K562 (cell line): ENCODE measurements at regions not wholly inside any gene's neighbourhood (a gene's known extent, or its start where the extent isn't known, plus 50 kb on each side); places are given as distances from the start of the nearest gene placed in this dataset.
A peak's percentile ranks its signal among the peaks of the same experiment; 100 is the strongest.

Source experiments
- ADNP ChIP-seq: fragments of 200-800 bp; sonication (Bioruptor generic); IDR thresholded peaks from 2 replicates; pipeline ENCODE4 v1.6.1; 2016; ENCODE audit warnings: missing genetic modification characterization, missing compliant biosample characterization
- CXXC5 ChIP-seq: fragments of 250-450 bp; sonication (Bioruptor Pico); IDR thresholded peaks from 2 replicates; pipeline ENCODE4 v1.8.0; 2022; ENCODE audit warnings: inconsistent platforms, mild to moderate bottlenecking, moderate library complexity
- GATA2 ChIP-seq: sonication (generic); formaldehyde crosslinking; IDR thresholded peaks from 2 replicates; pipeline ENCODE4 v1.4.0; 2020; ENCODE audit warnings: mild to moderate bottlenecking, missing genetic modification reagents
- HMG20A ChIP-seq: fragments of 450-650 bp; formaldehyde crosslinking; conservative IDR thresholded peaks from 2 replicates; pipeline ENCODE4 v1.4.0; 2020; ENCODE audit warnings: mild to moderate bottlenecking, mixed read lengths
- L3MBTL2 ChIP-seq: fragments of 450-650 bp; IDR thresholded peaks from 2 replicates; pipeline ENCODE4 v1.6.1; 2016; ENCODE audit warnings: mild to moderate bottlenecking, moderate library complexity
- MECOM ChIP-seq: fragments of 250-450 bp; sonication (Bioruptor Pico); IDR thresholded peaks from 2 replicates; pipeline ENCODE4 v1.8.0; 2022; ENCODE audit warnings: inconsistent platforms
- MYNN ChIP-seq, 2 experiments: sonication (generic); formaldehyde crosslinking in 1 of 2; IDR thresholded peaks; 2 replicates each; pipeline versions ENCODE4 v1.5.0 to v1.6.1; 2016 to 2020; ENCODE audit warnings: antibody characterized with exemption in 1 of 2, missing genetic modification reagents in 1 of 2
- RFX7 ChIP-seq: fragments of 250-450 bp; sonication (Bioruptor Pico); IDR thresholded peaks from 2 replicates; pipeline ENCODE4 v1.5.1; 2021; ENCODE audit warnings: mild to moderate bottlenecking
- SMAD4 ChIP-seq: fragments of 250-450 bp; sonication (Bioruptor Pico); conservative IDR thresholded peaks from 2 replicates; pipeline ENCODE4 v1.8.0; 2021; ENCODE audit warnings: inconsistent platforms, mild to moderate bottlenecking, moderate library complexity
- SMARCC2 ChIP-seq: fragments of 450-650 bp; IDR thresholded peaks from 2 replicates; pipeline ENCODE4 v1.6.1; 2017; ENCODE audit warnings: antibody characterized with exemption, moderate library complexity, mild to moderate bottlenecking, low read depth
- SREBF2 ChIP-seq: sonication (generic); formaldehyde crosslinking; IDR thresholded peaks from 2 replicates; pipeline ENCODE4 v1.4.0; 2020; ENCODE audit warnings: mild to moderate bottlenecking, missing genetic modification reagents
- ZNF232 ChIP-seq: sonication (generic); formaldehyde crosslinking; IDR thresholded peaks from 2 replicates; pipeline ENCODE4 v1.8.0; 2022; ENCODE audit warnings: mild to moderate bottlenecking, missing genetic modification reagents
- ZNF780A ChIP-seq: fragments of 250-450 bp; sonication (Bioruptor Pico); IDR thresholded peaks from 2 replicates; pipeline ENCODE4 v1.5.0; 2021; ENCODE audit warnings: mild to moderate bottlenecking
- TF ChIP-seq, protein P1 (sequence below): IDR thresholded peaks from 2 replicates; pipeline ENCODE4 v1.6.1; 2012; ENCODE audit warnings: low read depth, low read length, improper control_type of control experiment, borderline replicate concordance
- TF ChIP-seq, protein P2 (sequence below): fragments of 250-450 bp; sonication (Bioruptor Pico); IDR thresholded peaks from 2 replicates; pipeline ENCODE4 v1.8.0; 2022; ENCODE audit warnings: inconsistent platforms, mild to moderate bottlenecking, moderate library complexity, borderline replicate concordance
- TF ChIP-seq, protein P3 (sequence below), 2 experiments: fragments of 450-650 bp; formaldehyde crosslinking in 1 of 2; IDR thresholded peaks; 2 replicates each; pipeline versions ENCODE4 v1.4.0 to v1.6.1; 2014 to 2020; ENCODE audit warnings: mild to moderate bottlenecking in 2 of 2, borderline replicate concordance in 1 of 2, low read depth in 1 of 2

DNA sequence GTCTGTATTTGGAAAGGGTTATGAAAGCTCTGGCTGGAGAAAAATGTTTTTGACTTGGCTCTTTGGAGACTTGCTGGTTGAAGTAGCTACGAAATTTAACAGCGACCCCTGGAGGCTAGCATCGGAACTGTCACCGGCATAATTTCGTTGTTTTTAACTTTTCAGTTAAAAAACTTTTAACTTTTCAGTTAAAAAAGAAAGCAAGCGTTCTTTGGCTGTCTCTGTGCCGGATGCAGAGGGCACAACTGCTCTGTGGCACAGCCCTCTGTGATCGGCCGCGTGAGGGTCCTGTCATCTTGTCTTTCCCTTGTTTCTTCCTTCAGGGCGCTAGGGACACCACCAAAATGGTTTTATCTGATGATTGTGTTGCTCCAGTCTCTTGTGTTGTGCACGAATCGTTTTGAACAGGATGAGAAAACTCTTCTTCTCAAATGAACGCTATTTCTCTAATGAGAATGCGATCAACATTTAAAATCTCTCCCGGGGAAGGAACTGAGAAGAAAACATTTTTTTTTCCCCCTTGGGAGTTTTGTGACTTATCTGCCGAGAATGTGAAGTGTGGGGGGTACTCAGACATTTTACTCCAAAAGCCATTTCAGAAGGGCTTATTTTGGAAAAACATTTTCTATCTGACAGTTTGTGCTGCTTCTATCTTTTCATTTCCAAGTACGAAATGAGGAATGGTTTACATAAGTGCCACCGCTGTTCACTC is 57.1 kb downstream of the ADCYAP1 start (continued):
- TF ChIP-seq, protein P1, sequence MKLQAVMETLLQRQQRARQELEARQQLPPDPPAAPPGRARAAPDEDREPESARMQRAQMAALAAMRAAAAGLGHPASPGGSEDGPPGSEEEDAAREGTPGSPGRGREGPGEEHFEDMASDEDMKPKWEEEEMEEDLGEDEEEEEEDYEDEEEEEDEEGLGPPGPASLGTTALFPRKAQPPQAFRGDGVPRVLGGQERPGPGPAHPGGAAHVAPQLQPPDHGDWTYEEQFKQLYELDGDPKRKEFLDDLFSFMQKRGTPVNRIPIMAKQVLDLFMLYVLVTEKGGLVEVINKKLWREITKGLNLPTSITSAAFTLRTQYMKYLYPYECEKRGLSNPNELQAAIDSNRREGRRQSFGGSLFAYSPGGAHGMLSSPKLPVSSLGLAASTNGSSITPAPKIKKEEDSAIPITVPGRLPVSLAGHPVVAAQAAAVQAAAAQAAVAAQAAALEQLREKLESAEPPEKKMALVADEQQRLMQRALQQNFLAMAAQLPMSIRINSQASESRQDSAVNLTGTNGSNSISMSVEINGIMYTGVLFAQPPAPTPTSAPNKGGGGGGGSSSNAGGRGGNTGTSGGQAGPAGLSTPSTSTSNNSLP = 0 out of 2 replicates have a peak, but pooled peaks have one; percentile 28
- TF ChIP-seq GATA2 (CRISPR knock-in tag) (peak; percentile 30; the same call in 1 of the 2 replicates), SMARCC2 (peak; percentile 38; the same call in 1 of the 2 replicates), ADNP (tag) (no peak), SREBF2 (CRISPR knock-in tag) (no peak), SMAD4 (CRISPR knock-in tag) (peak; percentile 48; the same call in 1 of the 2 replicates), CXXC5 (CRISPR knock-in tag) (peak; percentile 10), MYNN (IDR thresholded peaks at IDR 0.05) (no peak), MYNN (CRISPR knock-in tag; IDR thresholded peaks at IDR 0.05) (no peak), ZNF780A (CRISPR knock-in tag) (no peak), RFX7 (no peak), ZNF232 (CRISPR knock-in tag) (no peak), L3MBTL2 (peak; percentile 46; the same call in 1 of the 2 replicates), MECOM (CRISPR knock-in tag) (0 out of 2 replicates have a peak, but pooled peaks have one; percentile 16), HMG20A (no peak)
- TF ChIP-seq, protein P2, sequence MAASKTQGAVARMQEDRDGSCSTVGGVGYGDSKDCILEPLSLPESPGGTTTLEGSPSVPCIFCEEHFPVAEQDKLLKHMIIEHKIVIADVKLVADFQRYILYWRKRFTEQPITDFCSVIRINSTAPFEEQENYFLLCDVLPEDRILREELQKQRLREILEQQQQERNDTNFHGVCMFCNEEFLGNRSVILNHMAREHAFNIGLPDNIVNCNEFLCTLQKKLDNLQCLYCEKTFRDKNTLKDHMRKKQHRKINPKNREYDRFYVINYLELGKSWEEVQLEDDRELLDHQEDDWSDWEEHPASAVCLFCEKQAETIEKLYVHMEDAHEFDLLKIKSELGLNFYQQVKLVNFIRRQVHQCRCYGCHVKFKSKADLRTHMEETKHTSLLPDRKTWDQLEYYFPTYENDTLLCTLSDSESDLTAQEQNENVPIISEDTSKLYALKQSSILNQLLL (CRISPR knock-in tag) = no peak
- TF ChIP-seq, protein P3, sequence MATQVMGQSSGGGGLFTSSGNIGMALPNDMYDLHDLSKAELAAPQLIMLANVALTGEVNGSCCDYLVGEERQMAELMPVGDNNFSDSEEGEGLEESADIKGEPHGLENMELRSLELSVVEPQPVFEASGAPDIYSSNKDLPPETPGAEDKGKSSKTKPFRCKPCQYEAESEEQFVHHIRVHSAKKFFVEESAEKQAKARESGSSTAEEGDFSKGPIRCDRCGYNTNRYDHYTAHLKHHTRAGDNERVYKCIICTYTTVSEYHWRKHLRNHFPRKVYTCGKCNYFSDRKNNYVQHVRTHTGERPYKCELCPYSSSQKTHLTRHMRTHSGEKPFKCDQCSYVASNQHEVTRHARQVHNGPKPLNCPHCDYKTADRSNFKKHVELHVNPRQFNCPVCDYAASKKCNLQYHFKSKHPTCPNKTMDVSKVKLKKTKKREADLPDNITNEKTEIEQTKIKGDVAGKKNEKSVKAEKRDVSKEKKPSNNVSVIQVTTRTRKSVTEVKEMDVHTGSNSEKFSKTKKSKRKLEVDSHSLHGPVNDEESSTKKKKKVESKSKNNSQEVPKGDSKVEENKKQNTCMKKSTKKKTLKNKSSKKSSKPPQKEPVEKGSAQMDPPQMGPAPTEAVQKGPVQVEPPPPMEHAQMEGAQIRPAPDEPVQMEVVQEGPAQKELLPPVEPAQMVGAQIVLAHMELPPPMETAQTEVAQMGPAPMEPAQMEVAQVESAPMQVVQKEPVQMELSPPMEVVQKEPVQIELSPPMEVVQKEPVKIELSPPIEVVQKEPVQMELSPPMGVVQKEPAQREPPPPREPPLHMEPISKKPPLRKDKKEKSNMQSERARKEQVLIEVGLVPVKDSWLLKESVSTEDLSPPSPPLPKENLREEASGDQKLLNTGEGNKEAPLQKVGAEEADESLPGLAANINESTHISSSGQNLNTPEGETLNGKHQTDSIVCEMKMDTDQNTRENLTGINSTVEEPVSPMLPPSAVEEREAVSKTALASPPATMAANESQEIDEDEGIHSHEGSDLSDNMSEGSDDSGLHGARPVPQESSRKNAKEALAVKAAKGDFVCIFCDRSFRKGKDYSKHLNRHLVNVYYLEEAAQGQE (IDR thresholded peaks at IDR 0.05; ENCODE audit: borderline replicate concordance) = peak; percentile 65; the same call in 1 of the 2 replicates
- TF ChIP-seq, protein P3 (CRISPR knock-in tag; IDR thresholded peaks at IDR 0.05; ENCODE audit: low read depth) = no peak
